ENCODE measurements at regions not wholly inside any gene's neighbourhood (a gene's known extent, or its start where the extent isn't known, plus 50 kb on each side); places are given as distances from the start of the nearest gene placed in this dataset.

DNA sequence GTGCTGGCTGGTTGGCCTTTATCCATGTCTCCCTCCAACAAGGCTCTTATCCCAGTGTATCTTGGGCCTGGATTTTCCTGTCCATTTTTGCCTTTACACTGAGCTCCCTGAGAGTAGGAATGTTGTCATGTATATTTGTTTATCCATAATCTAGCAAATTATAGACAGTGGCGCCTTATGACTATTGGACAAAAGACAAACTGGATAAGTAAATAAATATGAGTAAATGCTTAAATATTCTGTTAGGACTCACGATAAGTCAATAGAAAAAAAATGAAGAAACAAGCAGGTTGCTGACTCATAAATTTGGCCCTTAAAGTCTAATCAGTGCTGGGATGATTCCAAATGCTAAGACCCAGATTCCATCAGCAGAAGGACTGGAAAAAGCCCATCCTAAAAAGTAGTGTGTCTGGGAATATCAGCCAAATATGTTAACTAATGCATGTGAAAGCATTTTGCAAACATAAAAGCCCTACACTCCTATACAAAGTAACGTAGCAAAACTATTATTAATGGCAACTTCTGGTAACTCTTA lies 55.0 kb upstream of the PCSK2 start:
- Histone ChIP-seq H3K4me3 (ENCODE audit: low read length, poor library complexity, severe bottlenecking) (no peak overlapping the region), H3K36me3 (ENCODE audit: insufficient read depth, low read length) (no peaks in the 10 kb centered on the region), H3K9me2 (replicated peaks; ENCODE audit: low read depth, low read length) (0 out of 2 replicates have a peak, but pooled peaks cover 6% of the 10 kb centered on the region), H3F3A (ENCODE audit: low read depth) (no peaks in the 10 kb centered on the region), H3K4me2 (ENCODE audit: low read depth, low read length, poor library complexity, severe bottlenecking) (no peak overlapping the region), H3K79me2 (ENCODE audit: insufficient read depth, low read length) (no peaks in the 10 kb centered on the region), H4K20me1 (ENCODE audit: insufficient read depth, low read length, poor library complexity, severe bottlenecking) (no peaks in the 10 kb centered on the region), H3K9ac (ENCODE audit: low read depth, low read length, poor library complexity, severe bottlenecking) (no peak overlapping the region), H2AFZ (ENCODE audit: low read length) (no peak overlapping the region), H3K4me1 (ENCODE audit: insufficient read depth, low read length, poor library complexity, severe bottlenecking) (no peaks in the 10 kb centered on the region), H3K9me3 (ENCODE audit: insufficient read depth, low read depth, low read length) (no peaks in the 10 kb centered on the region), H3K27me3 (ENCODE audit: insufficient read depth, low read length, poor library complexity, severe bottlenecking) (no peaks in the 10 kb centered on the region)
- TF ChIP-seq, protein P1, sequence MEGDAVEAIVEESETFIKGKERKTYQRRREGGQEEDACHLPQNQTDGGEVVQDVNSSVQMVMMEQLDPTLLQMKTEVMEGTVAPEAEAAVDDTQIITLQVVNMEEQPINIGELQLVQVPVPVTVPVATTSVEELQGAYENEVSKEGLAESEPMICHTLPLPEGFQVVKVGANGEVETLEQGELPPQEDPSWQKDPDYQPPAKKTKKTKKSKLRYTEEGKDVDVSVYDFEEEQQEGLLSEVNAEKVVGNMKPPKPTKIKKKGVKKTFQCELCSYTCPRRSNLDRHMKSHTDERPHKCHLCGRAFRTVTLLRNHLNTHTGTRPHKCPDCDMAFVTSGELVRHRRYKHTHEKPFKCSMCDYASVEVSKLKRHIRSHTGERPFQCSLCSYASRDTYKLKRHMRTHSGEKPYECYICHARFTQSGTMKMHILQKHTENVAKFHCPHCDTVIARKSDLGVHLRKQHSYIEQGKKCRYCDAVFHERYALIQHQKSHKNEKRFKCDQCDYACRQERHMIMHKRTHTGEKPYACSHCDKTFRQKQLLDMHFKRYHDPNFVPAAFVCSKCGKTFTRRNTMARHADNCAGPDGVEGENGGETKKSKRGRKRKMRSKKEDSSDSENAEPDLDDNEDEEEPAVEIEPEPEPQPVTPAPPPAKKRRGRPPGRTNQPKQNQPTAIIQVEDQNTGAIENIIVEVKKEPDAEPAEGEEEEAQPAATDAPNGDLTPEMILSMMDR (conservative IDR thresholded peaks at IDR 0.05; ENCODE audit: low read length): no peak
- TF ChIP-seq EZH2phosphoT487 (IDR thresholded peaks at IDR 0.05; ENCODE audit: borderline replicate concordance): no peak

DNA sequence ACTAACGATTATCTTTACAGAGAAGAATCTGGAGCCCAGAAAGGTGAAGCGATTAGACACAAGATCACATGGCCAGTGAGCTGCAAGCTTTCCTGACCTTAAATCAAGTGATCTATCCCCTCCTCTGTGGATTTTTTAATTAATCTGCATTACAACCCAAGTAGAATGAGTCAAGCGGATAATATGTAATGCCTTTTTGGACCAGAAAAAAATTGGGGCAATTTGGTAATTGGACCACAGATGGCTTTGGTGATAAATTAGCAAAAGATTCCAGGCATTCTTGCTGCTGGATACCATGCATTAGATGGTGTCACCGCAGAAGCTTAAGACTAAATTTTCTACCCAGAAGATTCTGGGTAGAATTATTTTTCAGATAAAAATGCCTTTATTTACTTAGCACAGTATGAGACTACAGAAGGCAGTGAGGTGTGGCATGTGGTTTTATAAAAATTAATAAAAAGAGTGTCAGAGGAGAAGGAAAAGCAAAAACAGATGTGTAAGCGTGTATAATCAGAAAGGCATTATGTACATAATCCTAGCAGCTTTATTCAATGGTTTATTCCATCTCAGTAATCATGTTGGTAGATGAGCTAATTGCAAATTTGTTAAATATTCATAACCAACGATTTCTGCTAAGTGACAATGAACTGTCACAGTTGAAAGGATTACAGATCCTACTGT lies 53.9 kb upstream of the PCSK2 start:
- TF ChIP-seq, protein P1 (conservative IDR thresholded peaks at IDR 0.05; ENCODE audit: low read length): no peak
- TF ChIP-seq EZH2phosphoT487 (IDR thresholded peaks at IDR 0.05; ENCODE audit: borderline replicate concordance): no peak
- no peak overlapping the region for H3K9ac ChIP-seq (ENCODE audit: low read depth, low read length, poor library complexity, severe bottlenecking)
- H3K4me2 ChIP-seq (ENCODE audit: low read depth, low read length, poor library complexity, severe bottlenecking): no peak overlapping the region
- H3F3A ChIP-seq (ENCODE audit: low read depth): no peaks in the 10 kb centered on the region
- H3K79me2 ChIP-seq (ENCODE audit: insufficient read depth, low read length): no peaks in the 10 kb centered on the region
- no peaks in the 10 kb centered on the region for H3K27me3 ChIP-seq (ENCODE audit: insufficient read depth, low read length, poor library complexity, severe bottlenecking)
- H4K20me1 ChIP-seq (ENCODE audit: insufficient read depth, low read length, poor library complexity, severe bottlenecking): no peaks in the 10 kb centered on the region
- H3K9me3 ChIP-seq (ENCODE audit: insufficient read depth, low read depth, low read length): no peaks in the 10 kb centered on the region
- H3K36me3 ChIP-seq (ENCODE audit: insufficient read depth, low read length): no peaks in the 10 kb centered on the region
- 0 out of 2 replicates have a peak, but pooled peaks cover 6% of the 10 kb centered on the region for H3K9me2 ChIP-seq (replicated peaks; ENCODE audit: low read depth, low read length)
- no peak overlapping the region for H3K4me3 ChIP-seq (ENCODE audit: low read length, poor library complexity, severe bottlenecking)
- H3K4me1 ChIP-seq (ENCODE audit: insufficient read depth, low read length, poor library complexity, severe bottlenecking): no peaks in the 10 kb centered on the region
- H2AFZ ChIP-seq (ENCODE audit: low read length): no peak overlapping the region
